Lower leg skin (tissue), 4 donors: ENCODE measurements at regions not wholly inside any gene's neighbourhood (a gene's known extent, or its start where the extent isn't known, plus 50 kb on each side); places are given as distances from the start of the nearest gene placed in this dataset.

Experiments
- DNase-seq, 2 donors: peaks; one replicate each; pipeline ENCODE4 v3.0.0-alpha.2; 2019; ENCODE audit warnings: low spot score in 2 of 2
- H3K4me3 ChIP-seq: fragments of 200-600 bp; sonication (generic); 2 replicates; pipeline ENCODE4 v1.5.1; 2017; ENCODE audit warnings: mild to moderate bottlenecking, low read depth; ENCODE audit not compliant: poor library complexity, severe bottlenecking
- CTCF ChIP-seq, 3 donors: fragments of 450-650 bp; IDR thresholded peaks; one replicate each; pipeline ENCODE4 v1.5.1; 2016; ENCODE audit warnings: antibody characterized with exemption in 3 of 3, mild to moderate bottlenecking in 3 of 3, moderate library complexity in 2 of 3
- POLR2A ChIP-seq, 2 donors: fragments of 450-650 bp; IDR thresholded peaks; one replicate each; pipeline ENCODE4 v1.6.1; 2016 to 2017; ENCODE audit warnings: antibody characterized with exemption in 2 of 2, mild to moderate bottlenecking in 1 of 2, moderate library complexity in 1 of 2
- WGBS, 2 donors: methylation state at CpG; one replicate each; pipeline ENCODE4 v1.1.5; 2018; 5-methylcytosine and 5-hydroxymethylcytosine counted together
- intact Hi-C: fragments of 100-400 bp; cut with DNase I; formaldehyde crosslinking; loops from one replicate; pipeline ENCODE4 v1.15.0; 2023; ENCODE audit warnings: low total_unique reads

GRCh38 chr1:25018110-25018735 is 88.1 kb upstream of the RUNX3 start:
- WGBS, 2 donors: 61 to 65% methylated on average over 7 of the region's 7 CpGs
- TF ChIP-seq CTCF (IDR thresholded peaks at IDR 0.05) (no peak), POLR2A (IDR thresholded peaks at IDR 0.05) (no peak)
- intact Hi-C loops: no loop called here
- no peak for DNase-seq
- H3K4me3 ChIP-seq: no peak overlapping the region

- TF ChIP-seq POLR2A (IDR thresholded peaks at IDR 0.05) (no peak), CTCF (IDR thresholded peaks at IDR 0.05) (no peak)
- no peak for DNase-seq
- intact Hi-C loops: no loop called here
- no peak overlapping the region for H3K4me3 ChIP-seq
- WGBS, 2 donors: 77% methylated on average over 11 of the region's 11 CpGs
Measured at GRCh38 chr1:25017436-25018109, 87.5 kb upstream of the RUNX3 start.

DNA sequence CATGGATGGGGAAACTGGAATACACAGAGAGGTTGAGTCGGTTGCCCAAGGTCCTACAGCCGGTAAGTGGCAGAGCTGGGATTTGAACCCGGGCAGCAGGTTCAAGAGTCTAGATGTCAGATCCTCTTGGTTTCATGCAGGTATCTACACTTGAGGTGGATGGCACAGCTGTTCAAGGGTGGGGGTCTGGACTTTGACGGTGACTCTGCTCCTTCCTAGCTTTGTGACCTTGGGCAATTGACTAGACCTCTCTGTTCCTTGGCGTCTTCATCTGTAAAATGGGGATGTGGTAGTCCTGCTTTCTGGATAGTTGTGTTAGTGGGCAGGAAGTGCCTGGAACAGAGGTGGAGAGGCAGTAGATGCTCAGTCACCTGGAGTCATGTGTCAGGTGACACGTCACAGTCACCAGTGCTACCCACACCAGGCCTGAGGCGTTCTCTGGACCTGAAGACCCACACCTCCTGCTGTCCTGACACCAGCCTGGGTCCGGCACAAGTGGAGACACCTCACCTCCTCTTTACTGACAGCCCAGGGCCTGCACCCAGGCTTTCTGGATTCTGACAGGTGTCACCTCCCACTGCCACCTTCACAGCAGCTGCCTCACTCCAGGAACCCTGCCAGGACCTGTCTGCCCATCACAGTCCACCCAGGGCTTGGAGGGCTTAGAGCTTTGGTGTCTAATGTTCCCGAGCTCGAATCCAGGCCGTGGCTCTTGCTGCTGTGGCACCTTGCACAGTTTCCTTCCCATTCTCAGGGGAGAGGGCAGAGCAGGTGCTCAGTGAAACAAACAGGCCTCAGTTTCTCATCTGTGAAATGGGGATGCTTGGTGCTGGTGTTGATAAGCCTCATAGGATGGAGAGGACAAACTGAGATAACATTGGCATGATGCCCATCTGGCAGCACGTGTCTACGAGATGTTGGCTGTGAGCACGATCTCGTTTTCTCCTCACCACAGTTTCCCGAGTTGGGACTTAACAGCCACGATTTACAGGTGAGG is 83.2 kb upstream of the RUNX3 start:
- H3K4me3 ChIP-seq: no peak overlapping the region
- TF ChIP-seq POLR2A (IDR thresholded peaks at IDR 0.05): no peak
- no peak for TF ChIP-seq CTCF (IDR thresholded peaks at IDR 0.05)
- DNase-seq: no peak
- intact Hi-C loops: no loop called here
- WGBS, 2 donors: 77 to 84% methylated on average over 17 of the region's 17 CpGs

DNA sequence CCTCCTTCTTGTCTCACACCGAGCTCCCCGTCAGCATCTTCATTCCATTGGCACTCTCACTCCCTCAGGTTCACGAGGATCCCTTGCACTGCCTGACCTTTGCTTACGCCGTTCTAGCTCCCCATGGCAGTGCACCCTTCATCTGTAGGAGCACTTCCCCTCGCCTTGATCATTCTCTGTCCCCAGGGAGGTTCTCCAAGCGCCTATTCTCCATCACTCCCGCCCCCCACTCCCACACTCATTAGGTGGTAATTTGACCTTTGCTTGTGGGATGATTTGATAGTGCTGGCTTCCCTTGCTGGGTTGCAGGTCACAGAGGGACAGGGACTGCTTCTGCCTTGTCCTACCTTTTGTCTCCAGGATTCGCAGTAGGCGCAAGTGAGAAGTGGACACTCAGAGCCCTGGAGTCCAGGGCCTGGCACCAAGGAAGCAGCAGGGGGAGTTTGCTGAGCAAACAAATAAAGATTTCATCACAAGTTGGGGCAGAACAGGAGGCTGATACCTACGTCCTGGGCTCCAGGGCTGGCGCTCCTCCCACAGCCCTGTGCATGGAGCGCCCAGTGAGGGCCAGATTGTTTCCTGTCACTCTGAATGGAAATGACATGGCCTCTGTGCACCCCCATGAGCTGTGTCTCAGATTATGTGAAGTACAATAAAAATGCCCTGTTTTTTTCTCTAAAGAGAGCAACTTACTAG is 82.0 kb upstream of the RUNX3 start:
- no peak overlapping the region for H3K4me3 ChIP-seq
- intact Hi-C loops: no loop called here
- TF ChIP-seq CTCF (IDR thresholded peaks at IDR 0.05) (no peak), POLR2A (IDR thresholded peaks at IDR 0.05) (no peak)
- no peak for DNase-seq
- WGBS, 2 donors: 74 to 79% methylated on average over 13 of the region's 13 CpGs

- no peak overlapping the region for H3K4me3 ChIP-seq
- intact Hi-C loops: no loop called here
- TF ChIP-seq POLR2A (IDR thresholded peaks at IDR 0.05) (no peak), CTCF (IDR thresholded peaks at IDR 0.05) (no peak)
- DNase-seq: no peak
- WGBS, 2 donors: 70 to 73% methylated on average over 4 of the region's 4 CpGs
Measured at GRCh38 chr1:25011275-25011674, 81.2 kb upstream of the RUNX3 start.
